ENCODE measurements at regions not wholly inside any gene's neighbourhood (a gene's known extent, or its start where the extent isn't known, plus 50 kb on each side); places are given as distances from the start of the nearest gene placed in this dataset.

- no peak overlapping the region for H3K27ac ChIP-seq
Observed at GRCh38 chr17:79498854-79499253, 112.0 kb downstream of the RBFOX3 start.

GRCh38 chr17:79497777-79498348 lies 113.0 kb downstream of the RBFOX3 start:
- TF ChIP-seq CTCF (conservative IDR thresholded peaks at IDR 0.05) (no peak), ZFX (IDR thresholded peaks at IDR 0.05) (no peak)

More at GRCh38 chr17:79498854-79499253, 112.0 kb downstream of the RBFOX3 start:
- no peak for TF ChIP-seq ZFX (IDR thresholded peaks at IDR 0.05)
- TF ChIP-seq CTCF (conservative IDR thresholded peaks at IDR 0.05): no peak

DNA sequence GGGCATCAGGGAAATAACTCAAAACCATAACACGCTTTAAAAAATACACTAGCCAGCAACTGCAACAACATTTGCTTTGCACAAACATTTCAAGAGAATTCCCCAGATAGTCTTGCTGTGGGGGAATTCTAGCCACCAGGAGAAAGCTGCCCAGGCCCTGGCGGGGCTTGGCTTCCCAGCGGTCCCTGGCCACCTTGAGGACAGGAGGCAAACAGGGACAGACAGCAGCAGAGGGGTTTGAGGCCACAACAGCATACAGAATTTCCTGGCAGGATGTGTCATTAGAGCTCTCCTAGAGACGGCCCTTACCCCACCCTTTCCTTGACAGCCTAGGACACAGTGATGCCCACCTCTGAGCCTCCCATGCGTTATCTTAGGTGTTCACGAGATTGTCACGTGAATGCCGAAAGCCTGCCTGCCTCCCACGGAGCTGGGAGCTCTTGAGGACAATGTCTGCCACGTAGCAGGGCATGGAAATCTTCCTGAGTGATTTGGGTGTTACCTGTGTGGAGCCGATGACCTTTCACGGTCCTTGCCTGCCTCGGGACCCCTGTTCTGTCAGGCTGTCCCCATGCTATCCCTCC lies 114.3 kb downstream of the RBFOX3 start:
- TF ChIP-seq CTCF (conservative IDR thresholded peaks at IDR 0.05) (no peak), ZFX (IDR thresholded peaks at IDR 0.05) (no peak)
- no peak overlapping the region for H3K27ac ChIP-seq

More at GRCh38 chr17:79497777-79498348, 113.0 kb downstream of the RBFOX3 start:
- no peak overlapping the region for H3K27ac ChIP-seq

- H3K27ac ChIP-seq: no peak overlapping the region
- TF ChIP-seq ZFX (IDR thresholded peaks at IDR 0.05): no peak
- no peak for TF ChIP-seq CTCF (conservative IDR thresholded peaks at IDR 0.05)
Observed at GRCh38 chr17:79495665-79496064, 115.2 kb downstream of the RBFOX3 start.

- TF ChIP-seq CTCF (conservative IDR thresholded peaks at IDR 0.05): no peak
- TF ChIP-seq ZFX (IDR thresholded peaks at IDR 0.05): no peak
- H3K27ac ChIP-seq: no peak overlapping the region
Observed at GRCh38 chr17:79491006-79491405, 119.8 kb downstream of the RBFOX3 start.

DNA sequence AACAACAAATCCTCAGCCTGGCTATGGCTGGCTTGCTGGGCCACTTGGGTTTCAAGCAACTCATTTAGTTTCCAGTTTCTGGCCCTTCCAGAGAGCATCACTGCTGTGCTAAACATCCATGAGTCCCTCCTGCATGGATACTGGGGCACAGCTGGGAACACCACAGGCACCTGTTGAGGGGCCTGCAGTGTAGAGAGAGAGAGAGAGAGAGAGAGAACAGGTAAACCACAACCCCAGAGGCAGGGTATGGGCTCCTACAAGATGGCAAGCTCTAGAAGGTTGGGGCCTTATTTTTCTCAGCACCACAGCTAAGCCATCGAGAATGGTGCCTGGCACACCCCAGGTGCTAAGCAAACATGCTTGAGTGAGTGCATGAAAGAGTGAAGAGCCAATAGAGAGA lies 120.3 kb downstream of the RBFOX3 start:
- TF ChIP-seq CTCF (conservative IDR thresholded peaks at IDR 0.05) (no peak), ZFX (IDR thresholded peaks at IDR 0.05) (no peak)
- H3K27ac ChIP-seq: no peak overlapping the region

GRCh38 chr17:79487149-79487548 lies 123.7 kb downstream of the RBFOX3 start:
- H3K27ac ChIP-seq: no peak overlapping the region
- TF ChIP-seq ZFX (IDR thresholded peaks at IDR 0.05): no peak

DNA sequence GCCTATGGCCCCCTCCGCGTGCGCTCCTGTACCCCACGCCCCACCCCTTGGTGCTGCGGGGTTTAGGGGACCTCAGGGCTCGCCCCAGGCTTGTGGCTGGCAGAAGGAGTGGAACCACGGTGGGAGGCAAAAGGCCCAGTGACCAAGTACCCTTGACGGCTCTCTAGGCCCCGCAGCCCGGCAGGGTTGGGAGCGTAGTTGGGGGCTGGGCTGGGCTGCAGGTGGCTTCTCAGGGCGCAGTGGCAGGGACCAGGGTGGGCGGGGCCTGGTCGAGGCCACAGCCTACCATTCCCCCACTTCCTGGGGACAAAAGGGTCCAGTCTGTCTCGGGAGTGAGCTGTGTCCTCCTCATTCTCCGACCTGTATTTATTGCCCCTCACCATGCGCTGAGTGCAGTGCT lies 124.9 kb downstream of the RBFOX3 start:
- no peak overlapping the region for H3K27ac ChIP-seq
- TF ChIP-seq ZFX (IDR thresholded peaks at IDR 0.05): no peak
- TF ChIP-seq CTCF (conservative IDR thresholded peaks at IDR 0.05): no peak

Measured in C4-2B (cell line).